LNCaP clone FGC (cell line): ENCODE measurements at regions not wholly inside any gene's neighbourhood (a gene's known extent, or its start where the extent isn't known, plus 50 kb on each side); places are given as distances from the start of the nearest gene placed in this dataset.

Experiments used
- DNase-seq: peaks from one replicate; pipeline ENCODE4 v3.0.0-alpha.2; 2011; ENCODE audit warnings: low read depth
- H3K4me3 ChIP-seq: 2 replicates; pipeline ENCODE4 v1.5.1; 2011; ENCODE audit warnings: mild to moderate bottlenecking, low read depth, low read length, control low read depth
- CTCF ChIP-seq: IDR thresholded peaks from 2 replicates; pipeline ENCODE4 v1.5.1; 2012; ENCODE audit warnings: mild to moderate bottlenecking; ENCODE audit not compliant: control insufficient read depth, insufficient read depth; ENCODE audit errors: extremely low read depth

GRCh38 chr13:42412812-42413483 is 141.0 kb downstream of the AKAP11 start:
- TF ChIP-seq CTCF = no peak
- DNase-seq = no peak
- no peak overlapping the region for H3K4me3 ChIP-seq

GRCh38 chr13:42413484-42413815 is 141.5 kb downstream of the AKAP11 start:
- DNase-seq = no peak
- H3K4me3 ChIP-seq = no peak overlapping the region
- no peak for TF ChIP-seq CTCF

- H3K4me3 ChIP-seq = no peak overlapping the region
- DNase-seq = no peak
- no peak for TF ChIP-seq CTCF
Measured at GRCh38 chr13:42417626-42418025, 145.7 kb downstream of the AKAP11 start.

DNA sequence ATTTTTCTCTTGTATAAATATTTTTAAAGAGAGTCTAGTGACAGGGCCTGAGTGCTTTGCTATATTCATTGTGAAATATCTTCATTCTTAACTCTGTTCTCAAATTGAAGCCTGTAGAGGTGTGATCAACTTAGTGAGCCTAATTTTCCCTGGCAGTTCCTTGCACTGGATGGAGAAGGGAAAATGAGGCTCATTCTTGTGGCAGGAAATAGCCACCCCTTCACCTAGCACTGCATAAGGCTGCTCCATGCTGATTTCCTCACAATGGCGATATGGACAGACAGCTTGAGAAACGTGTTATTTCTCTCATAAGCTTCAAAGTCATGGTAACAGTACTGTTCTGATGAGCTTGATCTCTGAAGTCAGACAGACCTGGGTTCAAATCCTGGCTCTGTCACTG is 146.2 kb downstream of the AKAP11 start:
- no peak for DNase-seq
- H3K4me3 ChIP-seq = no peak overlapping the region
- TF ChIP-seq CTCF = no peak

DNA sequence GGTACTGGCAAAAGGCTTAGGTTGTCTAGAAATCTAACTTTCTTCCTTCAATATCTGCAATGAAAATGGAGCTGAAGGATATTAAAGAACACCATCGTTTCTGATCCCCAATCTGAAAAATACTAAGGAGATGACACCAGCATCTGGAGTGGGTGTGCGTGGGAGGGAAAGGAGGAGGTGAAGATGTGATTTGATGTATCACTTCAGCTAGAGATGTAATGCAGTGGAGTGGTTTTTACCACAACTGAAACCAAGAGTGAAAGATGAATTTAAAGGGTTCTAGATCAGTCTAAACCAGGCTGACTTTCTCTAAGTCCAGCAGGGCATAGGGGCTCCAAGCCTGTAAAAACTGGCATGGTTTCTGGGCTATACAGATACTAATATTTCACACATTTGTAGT is 148.4 kb downstream of the AKAP11 start:
- no peak for TF ChIP-seq CTCF
- no peak for DNase-seq
- no peak overlapping the region for H3K4me3 ChIP-seq

- TF ChIP-seq CTCF = no peak
- H3K4me3 ChIP-seq = no peak overlapping the region
- DNase-seq = no peak
Measured at GRCh38 chr13:42422681-42423080, 150.7 kb downstream of the AKAP11 start.

DNA sequence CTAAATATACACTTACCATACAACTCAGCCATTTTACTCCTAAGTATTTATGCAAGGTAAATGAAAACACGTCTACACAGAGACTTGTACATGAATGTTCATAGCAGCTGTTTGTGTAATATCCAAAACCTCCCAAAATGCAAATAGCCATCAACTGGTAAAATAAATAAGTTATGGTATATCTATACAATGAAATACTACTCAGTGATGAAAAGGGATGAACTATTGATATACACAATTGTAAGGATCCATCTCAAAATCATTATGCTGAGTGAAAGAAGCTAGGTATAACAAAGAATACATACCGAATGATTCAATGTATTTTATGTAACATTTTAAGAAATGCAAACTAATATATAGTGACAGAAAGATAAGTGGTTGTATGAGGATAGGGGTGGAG is 149.8 kb upstream of the TNFSF11 start:
- H3K4me3 ChIP-seq = no peak overlapping the region
- TF ChIP-seq CTCF = no peak
- DNase-seq = no peak
